Dermis blood vessel endothelial cell (primary cell): ENCODE measurements at regions not wholly inside any gene's neighbourhood (a gene's known extent, or its start where the extent isn't known, plus 50 kb on each side); places are given as distances from the start of the nearest gene placed in this dataset.

ENCODE experiments used
- DNase-seq: peaks from one replicate; pipeline ENCODE4 v3.0.0; 2010

GRCh38 chr16:77555126-77555525, 120.3 kb upstream of the ADAMTS18 start:
- DNase-seq, result no peak

GRCh38 chr16:77555791-77556190, 121.0 kb upstream of the ADAMTS18 start:
- no peak for DNase-seq

GRCh38 chr16:77556201-77556873, 121.5 kb upstream of the ADAMTS18 start:
- no peak for DNase-seq

- no peak for DNase-seq
Observed at GRCh38 chr16:77557385-77557784, 122.6 kb upstream of the ADAMTS18 start.

GRCh38 chr16:77558786-77559185, 124.0 kb upstream of the ADAMTS18 start:
- DNase-seq, result no peak

- DNase-seq, result no peak
Observed at GRCh38 chr16:77562497-77562896, 127.7 kb upstream of the ADAMTS18 start.

- DNase-seq, result peak; percentile 57
Observed at GRCh38 chr16:77564791-77565390, 130.1 kb upstream of the ADAMTS18 start.

- peak; percentile 82 for DNase-seq
Observed at GRCh38 chr16:77569406-77569805, 134.6 kb upstream of the ADAMTS18 start.

- DNase-seq, result no peak
Observed at GRCh38 chr16:77570574-77570973, 135.7 kb upstream of the ADAMTS18 start.

GRCh38 chr16:77571115-77571862, 136.5 kb upstream of the ADAMTS18 start:
- no peak for DNase-seq

GRCh38 chr16:77574867-77575624, 140.2 kb upstream of the ADAMTS18 start:
- DNase-seq, result peak; percentile 97

GRCh38 chr16:77579351-77579891, 142.9 kb upstream of the NUDT7 start:
- DNase-seq, result peak; percentile 31

GRCh38 chr16:77581706-77582105, 140.6 kb upstream of the NUDT7 start:
- DNase-seq, result no peak

- peak; percentile 92 for DNase-seq
Observed at GRCh38 chr16:77584205-77584859, 138.0 kb upstream of the NUDT7 start.

GRCh38 chr16:77585379-77586251, 136.7 kb upstream of the NUDT7 start:
- DNase-seq, result peak; percentile 100

- no peak for DNase-seq
Observed at GRCh38 chr16:77588389-77588788, 133.9 kb upstream of the NUDT7 start.

- DNase-seq, result no peak
Observed at GRCh38 chr16:77589071-77589765, 133.1 kb upstream of the NUDT7 start.

- DNase-seq, result no peak
Observed at GRCh38 chr16:77590707-77591106, 131.6 kb upstream of the NUDT7 start.

- peak; percentile 89 for DNase-seq
Observed at GRCh38 chr16:77591347-77591746, 131.0 kb upstream of the NUDT7 start.

- peak; percentile 13 for DNase-seq
Observed at GRCh38 chr16:77592021-77592420, 130.3 kb upstream of the NUDT7 start.

- peak; percentile 88 for DNase-seq
Observed at GRCh38 chr16:77594057-77594456, 128.3 kb upstream of the NUDT7 start.
